Kasumi-1 (cell line): ENCODE measurements at regions not wholly inside any gene's neighbourhood (a gene's known extent, or its start where the extent isn't known, plus 50 kb on each side); places are given as distances from the start of the nearest gene placed in this dataset.
"Not testable (repeated sequence)": the region's sequence is repeated elsewhere in the genome, so short reads cannot be mapped to it uniquely, and the experiment has no call there.

Experiments
- DNase-seq, 2 experiments: peaks; one replicate each; lab custom pipeline; 2025; lab: John Stamatoyannopoulos, UW

GRCh38 chr7:149564340-149565095 lies 66.9 kb upstream of the ZNF746 start:
- DNase-seq: no peak

GRCh38 chr7:149562602-149563001 lies 65.0 kb upstream of the ZNF746 start:
- no peak for DNase-seq

- DNase-seq: no peak
Observed at GRCh38 chr7:149561072-149561471, 63.5 kb upstream of the ZNF746 start.

- no peak for DNase-seq
Observed at GRCh38 chr7:149559711-149560110, 62.1 kb upstream of the ZNF746 start.

- DNase-seq: no peak
Observed at GRCh38 chr7:149558149-149558861, 60.7 kb upstream of the ZNF746 start.

- not testable (repeated sequence) for DNase-seq
Observed at GRCh38 chr7:149556525-149556924, 58.9 kb upstream of the ZNF746 start.

GRCh38 chr7:149554821-149555220 lies 57.2 kb upstream of the ZNF746 start:
- not testable (repeated sequence) for DNase-seq

GRCh38 chr7:149553991-149554390 lies 56.4 kb upstream of the ZNF746 start:
- DNase-seq: not testable (repeated sequence)

GRCh38 chr7:149552799-149553198 lies 55.2 kb upstream of the ZNF746 start:
- DNase-seq: peak in 1 of 2 experiments; percentile 24
